NB4 (cell line): ENCODE measurements at regions not wholly inside any gene's neighbourhood (a gene's known extent, or its start where the extent isn't known, plus 50 kb on each side); places are given as distances from the start of the nearest gene placed in this dataset.
A peak's percentile ranks its signal among the peaks of the same experiment; 100 is the strongest.

Experiments used
- DNase-seq: peaks from one replicate; pipeline ENCODE4 v3.0.0; 2010; ENCODE audit warnings: low read depth
- H3K4me3 ChIP-seq: one replicate; pipeline ENCODE4 v1.5.1; 2011; ENCODE audit warnings: mild to moderate bottlenecking, low read depth, low read length, moderate library complexity
- CTCF ChIP-seq: IDR thresholded peaks from one replicate; pipeline ENCODE4 v1.5.1; 2012; ENCODE audit warnings: low read depth, low read length
- MAX ChIP-seq: IDR thresholded peaks from 2 replicates; pipeline ENCODE4 v1.6.1; 2011; ENCODE audit warnings: low read depth, low read length
- MYC ChIP-seq: IDR thresholded peaks from 2 replicates; pipeline ENCODE4 v1.6.1; 2011; ENCODE audit warnings: low read depth, low read length
- POLR2A ChIP-seq: IDR thresholded peaks from 2 replicates; pipeline ENCODE4 v1.6.1; 2011; ENCODE audit warnings: mild to moderate bottlenecking; ENCODE audit not compliant: insufficient read length; ENCODE audit errors: extremely low read depth

GRCh38 chrX:113770071-113770470 lies 813.8 kb upstream of the HTR2C start:
- no peak overlapping the region for H3K4me3 ChIP-seq
- TF ChIP-seq MYC (no peak), POLR2A (no peak), MAX (no peak)
- no peak for DNase-seq

GRCh38 chrX:113759422-113759821 lies 824.5 kb upstream of the HTR2C start:
- TF ChIP-seq CTCF = no peak
- TF ChIP-seq POLR2A = no peak
- no peak for TF ChIP-seq MYC
- TF ChIP-seq MAX = no peak
- H3K4me3 ChIP-seq = no peak overlapping the region
- DNase-seq = no peak

- no peak for TF ChIP-seq MAX
- TF ChIP-seq CTCF = no peak
- no peak for TF ChIP-seq POLR2A
- TF ChIP-seq MYC = no peak
- no peak overlapping the region for H3K4me3 ChIP-seq
- no peak for DNase-seq
Observed at GRCh38 chrX:113747274-113747973, 836.5 kb upstream of the HTR2C start.

- TF ChIP-seq MAX (no peak), POLR2A (no peak), CTCF (no peak), MYC (no peak)
- H3K4me3 ChIP-seq = no peak overlapping the region
Observed at GRCh38 chrX:113743069-113743468, 840.8 kb upstream of the HTR2C start.

GRCh38 chrX:113741744-113742143 lies 842.1 kb upstream of the HTR2C start:
- H3K4me3 ChIP-seq = no peak overlapping the region
- no peak for TF ChIP-seq POLR2A
- no peak for TF ChIP-seq MAX
- TF ChIP-seq CTCF = no peak
- no peak for TF ChIP-seq MYC
- peak; percentile 19 for DNase-seq

More at GRCh38 chrX:113743069-113743468, 840.8 kb upstream of the HTR2C start:
- no peak for DNase-seq

- no peak for TF ChIP-seq MAX
- no peak for TF ChIP-seq MYC
- TF ChIP-seq POLR2A = no peak
- TF ChIP-seq CTCF = no peak
- H3K4me3 ChIP-seq = no peak overlapping the region
- DNase-seq = no peak
Observed at GRCh38 chrX:113728937-113729336, 854.9 kb upstream of the HTR2C start.
